GM18951 (cell line): ENCODE measurements at regions not wholly inside any gene's neighbourhood (a gene's known extent, or its start where the extent isn't known, plus 50 kb on each side); places are given as distances from the start of the nearest gene placed in this dataset.

ENCODE experiments used
- POLR2A ChIP-seq: IDR thresholded peaks from 4 replicates; pipeline ENCODE4 v1.6.1; 2011; ENCODE audit warnings: mild to moderate bottlenecking; ENCODE audit not compliant: insufficient read length, insufficient read depth; ENCODE audit errors: extremely low read depth
- in situ Hi-C: fragments of 300-500 bp; cut with MboI; formaldehyde crosslinking; loops from one replicate; pipeline ENCODE4 v1.12.0; 2022; ENCODE audit warnings: low sequenced_read_pairs, mixed read lengths, inconsistent platforms; ENCODE audit not compliant: unreplicated experiment

GRCh38 chr3:82355228-82355627 lies 593.8 kb upstream of the GBE1 start:
- in situ Hi-C loops: no loop called here
- TF ChIP-seq POLR2A: no peak

- in situ Hi-C loops: no loop called here
- TF ChIP-seq POLR2A: no peak
Observed at GRCh38 chr3:82354228-82354627, 592.8 kb upstream of the GBE1 start.

- no peak for TF ChIP-seq POLR2A
- in situ Hi-C loops: no loop called here
Observed at GRCh38 chr3:82353306-82354171, 592.1 kb upstream of the GBE1 start.

DNA sequence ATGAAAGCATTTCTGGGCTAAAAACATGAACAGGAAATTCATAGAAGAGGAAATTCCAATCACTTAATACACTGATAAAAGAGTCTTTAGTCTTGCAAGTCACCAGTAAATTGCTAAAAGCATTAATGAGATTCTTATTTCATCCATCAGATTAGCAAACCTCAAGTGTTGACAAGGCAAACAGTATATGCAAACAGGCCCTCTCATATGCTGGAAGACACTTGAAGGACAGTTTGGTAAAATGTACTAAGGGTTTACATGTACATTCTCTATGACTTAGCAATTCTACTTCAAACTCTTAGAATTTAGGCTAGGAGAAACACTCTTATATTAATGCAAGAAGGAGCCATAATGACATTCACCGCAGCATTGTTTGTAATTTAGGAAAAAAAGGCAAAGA lies 586.1 kb upstream of the GBE1 start:
- in situ Hi-C loops: no loop called here

GRCh38 chr3:82342521-82342920 lies 581.1 kb upstream of the GBE1 start:
- TF ChIP-seq POLR2A: no peak
- in situ Hi-C loops: no loop called here

More for the DNA sequence above, 586.1 kb upstream of the GBE1 start:
- TF ChIP-seq POLR2A: no peak

DNA sequence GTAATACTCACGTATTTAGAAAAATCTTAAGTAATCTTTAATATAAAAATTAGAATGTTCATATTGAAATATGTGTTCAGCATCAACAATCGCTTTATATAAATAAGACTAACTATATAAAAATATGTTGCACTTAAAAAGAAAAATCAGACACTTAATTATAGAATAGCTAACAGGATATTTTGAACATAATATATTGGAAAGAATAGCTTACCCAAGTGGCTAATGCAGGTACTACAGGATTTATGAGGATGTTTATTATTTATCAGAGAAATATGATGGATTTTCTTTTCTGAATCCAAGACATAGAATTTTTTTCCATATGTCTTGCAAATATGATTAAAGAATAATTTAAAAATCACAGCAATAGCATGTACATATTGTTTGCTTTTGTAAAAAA lies 567.9 kb upstream of the GBE1 start:
- TF ChIP-seq POLR2A: no peak
- in situ Hi-C loops: no loop called here

GRCh38 chr3:82311901-82312300 lies 550.5 kb upstream of the GBE1 start:
- no peak for TF ChIP-seq POLR2A
- in situ Hi-C loops: no loop called here

DNA sequence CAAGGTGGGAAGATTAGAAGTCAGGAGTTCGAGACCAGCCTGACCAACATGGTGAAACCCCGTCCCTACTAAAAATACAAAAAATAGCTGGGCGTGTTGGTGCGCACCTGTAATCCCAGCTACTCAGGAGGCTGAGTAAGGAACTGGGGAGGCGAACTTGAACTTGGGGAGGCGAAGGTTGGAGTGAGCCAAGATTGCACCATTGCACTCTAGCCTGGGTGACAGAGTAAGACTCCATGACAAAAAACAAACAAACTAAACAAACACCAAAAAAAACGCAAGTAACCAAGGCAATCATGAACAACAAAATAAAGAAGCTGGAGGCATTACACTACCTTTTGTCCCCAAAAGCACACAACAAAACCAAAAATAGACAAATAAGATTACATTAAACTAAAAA lies 547.3 kb upstream of the GBE1 start:
- TF ChIP-seq POLR2A: no peak
- in situ Hi-C loops: no loop called here

DNA sequence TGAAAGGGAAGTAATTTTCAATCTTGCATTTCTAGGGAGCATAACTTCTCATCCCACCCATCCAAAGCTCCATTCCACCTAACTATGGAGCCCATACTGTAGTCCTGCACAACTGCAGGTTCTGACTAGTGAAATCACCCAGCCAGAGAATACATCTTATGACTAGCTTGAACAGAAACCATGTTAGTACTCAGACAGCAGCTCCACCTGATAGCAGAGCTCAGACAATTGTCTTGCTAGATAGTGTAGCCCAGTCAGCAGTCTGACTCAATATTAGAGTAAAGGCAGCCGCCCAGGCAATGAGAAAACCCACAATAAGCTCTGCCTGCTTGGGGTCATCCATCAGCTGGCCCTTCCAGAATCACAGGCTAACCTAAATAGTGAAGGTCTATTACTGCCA lies 544.7 kb upstream of the GBE1 start:
- in situ Hi-C loops: no loop called here
- TF ChIP-seq POLR2A: no peak

GRCh38 chr3:82294609-82295008 lies 533.2 kb upstream of the GBE1 start:
- TF ChIP-seq POLR2A: no peak
- in situ Hi-C loops: no loop called here

GRCh38 chr3:82293867-82294266 lies 532.4 kb upstream of the GBE1 start:
- in situ Hi-C loops: no loop called here

DNA sequence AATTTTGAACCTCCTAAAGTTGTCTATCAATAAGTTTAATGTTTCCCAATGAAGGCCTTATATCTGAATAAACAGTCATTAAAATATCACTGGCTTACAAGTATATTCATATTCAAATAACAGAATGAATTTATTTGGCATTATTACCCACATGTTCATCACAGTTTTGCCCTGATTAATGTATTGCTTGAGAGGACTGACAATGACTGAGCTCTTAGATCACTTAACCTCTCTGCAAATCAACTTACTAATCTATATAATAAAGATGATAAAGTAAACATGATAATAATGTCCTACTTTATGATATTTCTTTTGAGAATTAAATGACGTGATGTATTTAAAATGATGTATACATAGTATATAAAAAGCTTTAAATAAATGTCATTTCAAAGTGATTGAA lies 532.0 kb upstream of the GBE1 start:
- TF ChIP-seq POLR2A: no peak
- in situ Hi-C loops: no loop called here

More at GRCh38 chr3:82293867-82294266, 532.4 kb upstream of the GBE1 start:
- no peak for TF ChIP-seq POLR2A

- no peak for TF ChIP-seq POLR2A
- in situ Hi-C loops: no loop called here
Observed at GRCh38 chr3:82287562-82287961, 526.1 kb upstream of the GBE1 start.

- in situ Hi-C loops: no loop called here
- TF ChIP-seq POLR2A: no peak
Observed at GRCh38 chr3:82281205-82281604, 519.8 kb upstream of the GBE1 start.

GRCh38 chr3:82276992-82277391 lies 515.5 kb upstream of the GBE1 start:
- no peak for TF ChIP-seq POLR2A
- in situ Hi-C loops: no loop called here

DNA sequence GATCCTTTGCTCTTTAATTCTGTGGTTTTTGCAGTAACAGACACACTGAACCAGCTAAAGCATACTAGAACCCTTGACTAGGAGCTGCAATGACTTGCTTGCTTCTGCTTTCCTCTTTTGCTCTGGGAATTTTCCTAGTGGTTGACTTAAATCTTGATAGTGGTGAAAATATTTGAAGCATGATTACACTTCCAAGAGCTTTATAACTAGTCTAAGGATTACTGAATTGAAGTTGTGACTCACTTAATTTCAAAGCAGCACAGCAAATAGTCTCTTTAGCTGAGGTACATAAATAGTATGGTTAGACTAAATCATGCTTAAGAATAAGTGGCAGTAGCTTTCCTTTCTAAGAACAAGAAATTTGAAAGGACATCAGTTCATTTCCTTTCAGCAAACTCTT lies 513.5 kb upstream of the GBE1 start:
- TF ChIP-seq POLR2A: no peak
- in situ Hi-C loops: no loop called here
